Embryonic facial prominence (tissue), 1 donor: ENCODE measurements at regions not wholly inside any gene's neighbourhood (a gene's known extent, or its start where the extent isn't known, plus 50 kb on each side); places are given as distances from the start of the nearest gene placed in this dataset.
"Not testable (repeated sequence)": the region's sequence is repeated elsewhere in the genome, so short reads cannot be mapped to it uniquely, and the experiment has no call there.

ENCODE experiments used
- DNase-seq: peaks from one replicate; pipeline ENCODE4 v3.0.0-alpha.2; 2016; ENCODE audit errors: extremely low spot score

GRCh38 chr14:30369502-30370180, 189.3 kb upstream of the G2E3 start:
- no peak for DNase-seq

DNA sequence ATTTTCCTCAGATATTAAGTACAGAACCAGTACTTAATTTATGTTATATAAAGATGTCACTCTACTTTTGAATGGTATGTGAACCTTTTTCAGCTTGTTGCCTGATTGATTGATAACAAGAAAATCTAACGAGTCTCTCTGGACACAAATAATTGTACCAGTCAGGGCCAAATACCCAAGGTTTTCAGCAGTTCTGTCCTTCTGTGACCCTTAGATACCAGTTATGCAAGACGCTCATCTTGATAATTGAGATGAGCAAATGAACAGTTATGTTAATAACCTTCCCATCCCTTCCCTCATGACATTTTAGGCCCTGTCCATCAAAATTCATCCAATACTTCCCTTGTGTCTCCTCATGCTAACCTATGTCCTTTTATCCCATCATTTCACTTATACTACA, 185.9 kb upstream of the G2E3 start:
- no peak for DNase-seq

DNA sequence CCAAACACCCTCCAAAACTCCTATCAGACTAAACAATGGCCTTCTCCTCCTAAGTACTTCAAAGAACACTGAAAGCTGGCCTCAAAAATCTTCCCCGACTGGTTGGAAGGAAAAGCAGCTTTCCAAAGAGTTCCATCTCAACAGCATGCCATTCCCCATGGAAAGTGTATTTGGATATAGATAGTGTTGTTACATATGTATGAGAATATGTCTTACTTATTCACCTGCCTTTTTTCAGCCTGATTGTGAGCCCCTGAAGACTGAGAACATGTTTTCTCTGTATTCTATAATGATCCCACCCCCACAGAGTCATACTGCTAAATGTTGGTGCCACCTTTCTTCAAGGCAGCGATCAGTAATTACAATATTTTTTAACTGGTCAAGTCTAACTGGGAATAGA, 185.4 kb upstream of the G2E3 start:
- DNase-seq, result no peak

DNA sequence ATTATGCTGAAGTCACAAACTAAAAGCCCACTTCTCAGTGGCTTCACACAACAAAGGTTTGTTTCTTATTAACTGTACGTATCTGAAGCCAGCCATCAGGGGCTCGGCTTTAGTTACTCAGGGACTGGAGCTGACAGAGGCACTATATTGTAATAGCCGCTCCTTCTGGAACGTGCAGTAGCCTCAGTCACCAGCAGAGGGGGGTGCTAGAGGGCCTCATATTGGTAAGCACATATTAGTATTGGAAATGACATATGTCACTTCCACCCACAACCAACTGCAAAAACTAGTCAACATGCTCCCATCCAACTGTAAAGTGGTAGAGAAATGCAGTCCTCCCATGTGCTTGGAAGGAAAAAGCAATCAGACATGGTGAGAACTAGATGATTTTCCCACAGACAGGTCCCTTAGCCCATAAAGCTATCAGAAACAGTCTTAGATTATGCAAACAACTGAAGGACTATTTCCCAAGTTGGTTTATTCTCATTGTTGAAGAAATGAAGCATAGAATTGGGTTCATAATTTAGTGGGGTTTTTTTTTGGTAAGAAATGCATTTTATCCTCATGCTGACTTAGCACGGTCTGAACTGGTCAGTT, 183.6 kb upstream of the G2E3 start:
- no peak for DNase-seq

- no peak for DNase-seq
Observed at GRCh38 chr14:30381861-30382480, 177.0 kb upstream of the G2E3 start.

- DNase-seq, result no peak
Observed at GRCh38 chr14:30385925-30386324, 173.0 kb upstream of the G2E3 start.

DNA sequence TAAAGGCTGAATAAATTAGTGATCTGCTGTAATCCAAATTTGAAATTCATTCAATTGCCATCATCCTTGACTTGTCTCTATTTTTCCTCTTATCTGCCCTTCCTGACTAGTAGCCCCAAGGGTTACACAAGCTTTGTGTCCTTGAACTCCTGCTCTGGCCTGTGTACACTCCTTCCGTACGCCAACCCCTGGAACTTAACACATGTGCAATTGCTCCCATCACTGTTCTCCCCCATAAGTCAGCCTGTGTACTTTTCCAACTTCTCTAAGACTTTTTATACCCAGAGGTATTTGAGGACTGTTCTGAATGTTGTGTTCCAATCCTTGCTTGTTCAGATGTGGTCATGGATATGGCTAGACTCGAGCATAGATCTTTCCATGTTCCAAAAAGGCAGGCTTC, 171.1 kb upstream of the G2E3 start:
- no peak for DNase-seq

- no peak for DNase-seq
Observed at GRCh38 chr14:30389134-30389876, 169.7 kb upstream of the G2E3 start.

DNA sequence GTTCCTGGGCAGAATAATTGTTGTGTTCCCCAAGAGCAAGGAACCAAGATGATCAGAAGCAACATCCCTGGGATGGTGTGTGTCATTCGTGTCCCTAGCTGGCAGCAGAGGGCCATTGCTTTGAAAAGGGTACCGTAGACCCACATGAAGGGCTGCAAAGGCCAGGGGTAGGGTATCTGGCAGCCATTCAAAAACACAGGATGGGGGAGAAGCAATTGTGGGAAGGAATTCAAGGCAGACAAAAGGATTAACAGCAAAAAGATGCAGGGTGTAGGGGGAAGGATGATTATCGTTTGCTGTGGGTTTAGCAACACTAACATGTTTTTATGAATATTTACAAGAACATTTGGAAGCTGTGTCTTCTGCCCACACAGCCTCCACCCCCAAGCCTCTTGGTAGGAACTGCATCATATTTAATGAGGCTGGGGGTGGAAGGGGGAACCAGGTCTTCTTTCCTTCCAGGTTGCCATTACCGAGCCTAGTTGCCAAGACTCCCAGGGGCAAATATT, 169.0 kb upstream of the G2E3 start:
- DNase-seq, result no peak

- DNase-seq, result no peak
Observed at GRCh38 chr14:30395065-30395464, 163.9 kb upstream of the G2E3 start.

GRCh38 chr14:30402846-30403245, 156.1 kb upstream of the G2E3 start:
- DNase-seq, result no peak

- no peak for DNase-seq
Observed at GRCh38 chr14:30403791-30404190, 155.2 kb upstream of the G2E3 start.

DNA sequence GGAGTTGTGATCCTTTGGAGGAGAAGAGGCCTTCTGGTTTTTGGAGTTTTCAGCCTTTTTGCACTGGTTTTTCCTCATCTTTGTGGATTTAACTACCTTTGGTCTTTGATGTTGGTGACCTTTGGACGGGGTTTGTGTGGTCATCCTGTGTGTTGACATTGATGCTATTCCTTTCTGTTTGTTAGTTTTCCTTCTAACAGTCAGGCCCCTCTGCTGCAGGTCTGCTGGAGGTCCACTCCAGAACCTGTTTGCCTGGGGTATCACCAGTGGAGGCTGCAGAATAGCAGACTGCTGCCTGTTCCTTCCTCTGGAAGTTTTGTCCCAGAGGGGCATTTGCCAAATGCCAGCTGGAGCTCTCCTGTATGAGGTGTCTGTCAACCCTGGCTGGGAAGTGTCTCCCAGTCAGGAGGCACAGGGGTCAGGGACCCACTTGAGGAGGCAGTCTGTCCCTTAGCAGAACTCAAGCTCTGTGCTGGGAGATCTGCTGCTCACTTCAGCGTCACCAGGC, 149.4 kb upstream of the G2E3 start:
- DNase-seq, result not testable (repeated sequence)

DNA sequence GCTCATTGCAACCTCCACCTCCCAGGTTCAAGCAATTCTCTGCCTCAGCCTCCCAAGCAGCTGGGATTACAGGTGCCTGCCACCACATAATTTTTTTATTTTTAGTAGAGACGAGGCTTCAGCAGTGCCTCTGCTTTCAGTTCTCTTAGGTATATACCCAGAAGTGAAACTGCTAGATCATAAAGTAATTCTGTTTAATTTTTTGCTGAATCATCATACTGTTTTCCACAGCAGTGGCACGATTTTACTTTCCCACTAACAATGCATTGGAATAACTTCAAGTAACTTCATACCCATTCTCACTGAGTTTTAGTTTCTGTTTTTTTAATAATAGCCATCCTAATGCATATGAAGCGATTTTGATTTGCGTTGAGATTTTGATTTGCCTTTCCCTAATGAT, 148.0 kb upstream of the G2E3 start:
- DNase-seq, result no peak

- DNase-seq, result not testable (repeated sequence)
Observed at GRCh38 chr14:30413184-30413583, 145.8 kb upstream of the G2E3 start.

DNA sequence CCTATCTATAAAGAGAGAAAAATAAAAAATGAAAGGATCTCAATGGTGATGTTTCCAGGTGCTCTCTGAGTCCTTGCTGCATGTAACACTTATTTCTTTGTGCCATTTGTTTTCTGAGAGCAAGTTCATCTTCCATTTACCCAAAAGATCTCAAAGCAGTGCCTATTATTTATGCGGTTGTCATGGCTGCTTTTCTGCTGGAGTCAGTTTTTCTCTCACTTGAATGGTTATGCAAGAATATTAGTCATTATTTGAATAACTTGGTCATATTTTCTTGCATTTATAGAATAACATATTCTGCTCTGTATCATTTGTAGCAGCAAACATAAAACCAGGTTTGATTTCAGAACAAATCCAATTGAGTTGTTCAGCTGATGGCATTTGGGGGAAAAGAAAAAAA, 141.8 kb upstream of the G2E3 start:
- no peak for DNase-seq

DNA sequence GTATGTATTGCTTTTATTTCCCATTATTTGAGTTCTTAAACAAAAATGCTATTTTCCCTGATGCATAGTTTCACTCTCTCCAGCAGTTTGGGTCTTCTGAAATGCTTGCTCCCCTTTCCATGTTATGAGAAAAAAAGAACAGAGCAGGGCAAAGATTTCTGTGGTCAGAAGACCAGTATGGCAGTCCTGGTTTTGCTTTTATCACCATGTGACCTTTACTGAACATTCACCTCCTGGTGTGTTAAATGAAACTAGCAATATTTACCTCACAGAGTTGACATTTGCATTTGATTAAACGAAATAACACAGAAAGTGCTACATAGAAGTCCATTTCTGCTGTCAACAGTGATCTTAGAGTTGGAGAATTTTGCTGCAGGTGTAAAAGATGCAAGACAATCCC, 141.0 kb upstream of the G2E3 start:
- DNase-seq, result no peak

DNA sequence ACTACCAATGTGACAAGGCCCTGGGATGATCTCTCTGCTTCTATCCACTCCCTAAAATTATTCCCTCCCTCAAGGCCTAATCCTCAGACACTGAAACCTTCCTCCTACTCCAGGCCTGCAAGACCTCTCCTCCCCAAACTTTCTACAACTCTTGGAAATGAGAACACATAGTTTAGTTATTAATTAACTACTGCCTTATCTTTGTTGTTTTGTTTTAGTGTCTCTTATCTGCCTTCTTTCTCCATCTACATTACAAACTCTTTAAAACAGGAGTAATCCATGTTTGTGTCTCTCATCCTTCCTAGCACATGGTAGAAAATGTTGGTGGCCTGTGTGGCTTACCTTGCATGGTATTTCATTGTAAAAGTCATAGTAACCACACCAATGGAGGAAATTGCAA, 139.9 kb upstream of the G2E3 start:
- DNase-seq, result no peak

GRCh38 chr14:30420515-30420914, 138.4 kb upstream of the G2E3 start:
- no peak for DNase-seq

DNA sequence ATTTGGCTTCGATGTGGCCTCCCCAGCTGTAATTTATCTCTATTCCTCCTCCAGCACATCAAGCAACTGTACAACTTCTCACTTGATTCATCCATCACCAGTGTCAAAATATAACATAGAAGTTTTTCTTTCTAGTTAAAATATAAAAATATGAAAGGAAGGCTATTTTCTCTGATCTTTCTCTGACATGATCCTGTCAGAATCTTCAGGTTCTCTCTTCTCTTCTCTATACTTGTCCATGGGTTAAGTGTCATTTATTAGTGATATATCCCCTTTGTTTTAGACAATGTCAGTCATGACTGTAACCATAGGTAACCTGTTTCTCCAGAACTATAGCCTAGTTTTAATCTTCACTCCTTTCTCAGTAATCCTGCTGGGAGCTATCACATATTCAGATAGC, 132.5 kb upstream of the G2E3 start:
- DNase-seq, result no peak

GRCh38 chr14:30427401-30427800, 131.6 kb upstream of the G2E3 start:
- DNase-seq, result no peak

- DNase-seq, result no peak
Observed at GRCh38 chr14:30427846-30428245, 131.1 kb upstream of the G2E3 start.
